Activated T-cell treated with anti-CD3 and anti-CD28 coated beads, Interleukin-2, amount 50 U/mL, for 1 hour (primary cell): ENCODE measurements at regions not wholly inside any gene's neighbourhood (a gene's known extent, or its start where the extent isn't known, plus 50 kb on each side); places are given as distances from the start of the nearest gene placed in this dataset.

Source experiments
- DNase-seq: peaks from one replicate; pipeline ENCODE4 v3.0.0-alpha.2; 2020

DNA sequence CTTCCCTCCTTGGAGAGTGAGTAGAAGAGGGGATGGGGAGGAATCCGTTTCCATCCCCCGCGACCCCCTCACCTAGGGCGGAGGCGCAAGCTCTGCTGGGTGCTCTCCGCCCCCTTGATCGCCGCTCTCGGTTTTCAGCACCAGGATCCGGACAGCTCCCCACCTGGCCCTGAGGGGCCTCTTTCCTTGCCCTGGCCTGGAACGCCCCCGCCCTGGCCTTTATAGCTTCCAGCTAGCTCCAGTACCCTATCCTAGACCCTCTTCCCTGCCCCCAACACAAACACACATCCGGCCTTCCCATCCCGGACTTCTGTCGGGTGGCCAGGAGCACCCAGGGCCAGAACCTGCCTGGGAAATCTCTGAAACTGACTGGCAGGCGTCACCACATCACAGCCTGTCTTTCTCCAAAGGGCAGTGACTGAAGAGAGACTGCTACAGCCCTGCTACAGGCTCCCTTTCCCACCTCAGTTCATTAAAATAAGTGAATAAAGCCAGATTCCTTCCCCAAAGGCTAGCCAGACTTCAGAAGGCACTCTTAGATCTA is 72.3 kb upstream of the LEP start:
- DNase-seq = peak; percentile 21

DNA sequence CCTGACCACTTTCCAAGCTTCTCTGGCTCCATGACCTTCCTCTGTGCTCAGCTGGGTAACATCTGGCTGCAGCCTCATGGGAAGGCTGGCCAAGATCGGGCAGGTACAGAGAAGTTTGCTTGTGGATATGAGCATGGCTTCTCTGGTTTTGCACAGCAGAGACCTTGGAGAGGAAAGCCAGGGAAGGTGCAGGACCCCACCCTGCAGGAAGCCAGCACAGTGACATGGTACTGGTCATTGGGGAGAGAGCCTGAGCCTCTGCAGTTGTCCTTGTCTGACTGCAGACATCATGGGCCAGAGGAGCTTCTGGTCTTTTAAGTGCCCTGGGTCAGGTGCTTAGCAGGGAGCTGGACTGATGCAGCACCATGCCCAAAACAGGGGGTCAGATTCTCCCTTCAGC is 70.6 kb upstream of the LEP start:
- no peak for DNase-seq

DNA sequence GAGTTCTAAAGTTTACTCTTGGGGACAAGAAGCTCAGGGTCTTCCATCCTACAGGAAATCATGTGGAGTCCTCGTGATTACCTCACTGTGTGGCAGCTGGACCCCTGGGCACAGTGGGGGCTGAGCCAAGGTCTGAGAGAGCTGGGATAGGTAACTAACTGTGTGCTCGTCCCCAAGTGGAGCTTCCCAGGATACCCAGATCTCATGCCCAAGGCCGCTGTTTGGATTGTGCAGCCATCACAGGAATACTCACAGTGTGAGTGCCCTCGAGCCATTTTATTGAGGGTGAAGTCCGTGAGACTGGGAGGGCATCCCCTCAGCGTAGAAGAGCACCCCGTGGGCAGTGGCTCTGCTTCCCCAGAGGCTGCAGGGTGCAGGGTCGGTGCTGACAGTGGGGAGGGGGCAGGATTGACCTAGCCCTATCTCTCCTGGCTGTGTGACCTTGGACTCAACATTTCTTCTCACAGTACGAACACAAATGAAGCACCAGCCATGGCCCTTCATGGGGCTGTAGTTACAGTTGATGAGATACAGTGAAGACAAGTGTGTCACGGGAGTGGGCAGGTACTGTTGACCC is 69.6 kb upstream of the LEP start:
- no peak for DNase-seq

DNA sequence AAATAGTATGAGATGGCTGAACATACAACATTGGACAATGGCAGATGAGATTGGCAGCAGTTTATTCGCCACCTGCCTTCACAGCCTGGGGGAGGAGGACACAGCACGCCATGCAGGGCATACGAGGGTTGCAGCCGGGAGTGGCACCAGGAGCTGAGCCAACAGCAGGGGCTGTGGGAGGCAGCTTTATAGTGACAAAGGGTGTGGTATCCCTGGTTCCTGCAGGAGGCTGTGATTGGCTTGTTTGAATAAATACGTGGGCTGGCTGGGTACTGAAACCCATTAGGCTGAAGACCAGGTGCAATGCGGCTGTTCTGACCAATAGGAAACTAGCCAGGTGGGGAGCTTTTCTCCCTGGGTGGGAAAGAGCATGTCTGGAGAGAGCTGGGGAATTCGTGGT is 68.9 kb upstream of the LEP start:
- no peak for DNase-seq

DNA sequence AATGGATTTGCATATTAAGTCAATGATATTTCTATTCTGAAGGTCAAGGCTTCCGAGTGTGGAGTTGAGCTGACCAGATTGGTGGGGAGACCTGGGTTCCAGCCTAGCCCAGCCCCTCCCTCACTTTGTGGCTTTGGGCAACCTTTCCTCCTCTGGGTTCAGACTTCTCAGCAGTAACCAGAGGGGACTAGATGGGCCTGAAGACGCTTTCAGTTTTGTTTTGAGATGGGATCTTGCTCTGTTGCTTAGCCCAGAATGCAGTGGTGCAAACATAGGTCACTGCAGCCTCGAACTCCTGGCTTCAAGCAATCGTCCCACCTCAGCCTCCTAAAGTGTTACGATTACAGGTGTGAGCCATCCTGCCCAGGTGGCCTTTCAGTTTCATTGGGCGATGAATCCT is 68.1 kb upstream of the LEP start:
- DNase-seq = no peak

DNA sequence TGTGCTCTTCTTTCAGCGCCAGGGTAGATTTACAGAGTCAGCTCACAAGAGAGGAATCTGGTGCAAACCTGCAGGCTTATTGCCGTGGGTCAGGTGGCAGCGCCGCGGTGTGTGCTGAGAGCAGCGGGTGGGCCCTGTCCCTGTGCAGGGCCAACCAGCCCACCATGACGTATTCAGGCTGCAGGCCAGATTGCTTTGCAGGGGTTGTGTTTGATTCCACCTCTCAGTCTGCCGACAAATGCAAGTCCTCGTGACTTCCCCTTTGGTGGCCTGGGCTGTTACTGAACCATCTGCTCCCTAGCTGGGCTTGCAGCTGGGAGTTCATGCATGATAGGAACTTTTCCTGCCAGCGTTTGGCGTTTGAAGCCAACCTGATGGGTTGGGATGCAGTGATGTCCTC is 66.7 kb upstream of the LEP start:
- DNase-seq = no peak

DNA sequence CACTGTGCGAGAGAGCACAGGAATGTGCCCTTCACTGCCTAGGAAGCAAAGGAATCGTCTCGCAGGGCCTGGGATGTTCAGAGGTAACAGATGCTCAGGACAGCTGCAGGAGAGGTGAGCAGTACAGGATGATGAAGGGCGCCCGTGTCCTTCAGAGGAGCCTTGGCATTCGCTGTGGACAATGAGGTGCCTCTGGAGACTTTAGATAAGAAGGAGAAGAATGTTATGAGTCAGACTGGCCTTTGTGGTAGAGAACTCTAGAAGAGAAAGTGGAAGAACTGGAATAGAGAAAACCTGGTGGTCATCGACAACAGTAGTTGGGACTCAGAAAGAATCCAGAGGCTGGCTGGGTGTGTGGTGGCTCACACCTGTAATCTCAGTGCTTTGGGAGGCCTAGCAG is 64.4 kb upstream of the LEP start:
- no peak for DNase-seq

DNA sequence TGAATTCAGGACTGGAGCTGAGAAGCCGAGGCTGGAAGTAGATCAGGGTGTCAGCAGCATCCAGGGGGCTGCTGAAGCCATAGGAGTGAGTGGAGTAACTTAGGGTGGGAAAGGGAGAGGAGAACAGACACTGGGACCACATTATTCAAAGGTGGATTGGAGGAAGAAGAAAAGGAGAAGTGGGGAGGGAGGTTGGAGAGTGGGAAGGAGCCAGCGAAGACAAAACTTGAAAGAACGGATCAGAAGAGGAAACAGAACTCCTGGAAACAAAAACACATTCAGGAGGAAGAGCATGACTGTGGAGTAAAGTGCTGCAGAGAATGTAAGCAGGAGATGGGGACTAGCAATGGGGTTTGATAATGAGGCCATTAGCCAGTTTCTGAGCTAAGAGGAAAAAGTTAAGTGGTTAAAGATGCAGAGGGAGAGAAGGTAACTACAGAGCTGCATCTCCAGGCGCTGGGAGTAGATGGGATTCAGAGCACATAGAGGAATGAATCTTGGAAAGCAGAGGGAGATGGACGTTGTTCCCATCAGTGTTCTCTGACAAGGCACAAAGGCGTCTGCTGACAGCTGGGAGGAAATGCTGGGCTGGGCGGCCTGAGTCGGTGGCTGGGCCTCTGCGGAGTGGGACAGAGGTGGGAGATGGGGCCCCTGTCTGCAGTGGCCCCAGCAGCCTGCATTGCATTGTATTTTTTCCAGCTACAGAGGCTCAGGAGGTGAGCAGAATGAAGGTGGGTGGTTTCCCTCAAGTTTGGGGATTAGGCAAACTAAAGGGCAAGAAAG is 63.1 kb upstream of the LEP start:
- DNase-seq = no peak

DNA sequence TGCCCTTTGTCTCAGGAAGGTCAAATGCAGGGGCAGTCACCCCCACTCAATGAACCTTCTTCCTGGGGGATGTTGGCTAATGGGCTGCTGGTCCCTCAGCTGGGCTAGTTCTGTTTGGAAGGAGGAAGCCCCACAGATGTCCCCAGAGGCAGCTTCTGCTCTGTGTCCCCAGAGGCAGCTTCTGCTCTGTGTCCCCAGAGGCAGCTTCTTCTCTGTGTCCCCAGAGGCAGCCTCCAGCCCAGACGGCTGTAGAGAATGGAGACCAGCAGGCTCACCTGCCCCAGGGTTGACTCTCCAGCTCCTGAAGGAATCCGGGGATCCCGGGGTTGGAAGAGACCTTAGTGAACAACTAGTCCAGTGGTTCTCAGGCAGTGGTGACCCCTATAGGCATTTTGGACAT is 62.5 kb upstream of the LEP start:
- no peak for DNase-seq

DNA sequence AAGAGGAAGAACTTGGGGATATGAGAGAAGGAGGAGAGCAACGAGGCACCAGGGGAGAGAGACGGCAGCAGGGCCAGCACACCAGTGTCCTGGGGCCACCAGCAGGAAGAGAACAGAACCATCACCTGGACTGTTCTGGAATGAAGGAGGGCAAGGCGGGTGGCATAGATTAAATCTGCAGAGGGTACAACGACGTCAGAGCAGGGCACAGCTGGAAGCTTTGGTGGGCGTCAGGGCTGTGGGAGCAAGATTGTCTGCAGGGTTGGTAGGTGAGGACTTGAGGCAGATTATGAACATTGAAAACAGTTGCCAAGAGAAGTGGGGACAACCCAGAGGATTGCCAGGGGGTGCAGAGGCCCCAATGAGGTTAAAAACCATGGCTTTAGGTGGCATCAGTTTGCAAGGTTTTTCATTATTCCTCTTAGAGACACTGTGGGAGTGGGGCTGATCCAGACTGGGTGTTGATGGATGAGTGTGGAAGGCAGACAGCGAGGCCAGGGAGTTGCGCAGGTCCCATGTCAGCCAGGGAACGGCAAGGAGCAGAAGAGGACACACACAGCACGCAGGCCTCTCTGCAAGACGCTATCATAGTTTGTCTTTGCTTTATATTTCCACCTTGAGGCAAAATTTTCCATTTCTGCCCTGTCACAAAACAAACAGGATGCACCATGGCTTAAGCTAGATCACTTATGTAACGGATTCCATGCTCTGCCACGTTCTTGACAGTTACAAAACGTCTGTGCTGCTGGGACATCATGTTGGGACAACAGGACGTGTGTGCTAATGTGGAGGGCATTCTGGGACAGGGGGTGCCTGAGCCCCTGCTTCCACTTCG is 52.5 kb upstream of the LEP start:
- DNase-seq = no peak

DNA sequence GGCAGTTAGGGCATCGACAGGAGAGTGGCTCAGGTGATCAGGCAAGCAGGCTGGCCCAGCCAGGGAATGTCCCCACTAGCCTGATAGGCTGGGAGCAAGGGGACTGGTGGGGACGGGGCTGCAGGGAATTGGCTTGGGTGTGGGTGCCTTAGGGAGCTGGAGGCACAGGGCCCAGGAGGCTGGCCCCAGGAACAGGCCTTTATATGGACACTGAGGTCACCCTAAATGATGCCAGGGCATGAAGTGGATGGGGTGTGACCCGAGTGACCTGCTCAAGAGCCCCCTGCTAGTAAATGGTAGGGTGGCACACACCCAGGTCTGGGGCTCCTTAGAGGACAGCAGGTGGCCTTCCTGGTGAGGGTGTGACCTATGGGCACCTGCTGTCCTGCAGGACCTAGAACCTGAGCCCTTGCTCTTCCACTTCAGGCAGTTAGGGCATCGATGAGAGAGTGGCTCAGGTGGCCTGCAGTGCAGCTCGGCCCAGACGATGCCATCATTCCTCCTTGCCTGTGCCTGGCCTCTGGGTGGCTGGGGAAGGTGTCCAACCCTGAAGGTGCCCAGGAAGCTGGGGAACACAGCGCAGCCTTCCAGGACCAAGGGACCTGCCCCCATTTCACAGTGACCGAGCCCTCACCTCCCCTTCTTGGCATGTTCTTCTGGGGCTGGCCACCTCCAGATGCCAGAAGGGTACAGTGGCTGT is 51.7 kb upstream of the LEP start:
- DNase-seq = peak; percentile 8

DNA sequence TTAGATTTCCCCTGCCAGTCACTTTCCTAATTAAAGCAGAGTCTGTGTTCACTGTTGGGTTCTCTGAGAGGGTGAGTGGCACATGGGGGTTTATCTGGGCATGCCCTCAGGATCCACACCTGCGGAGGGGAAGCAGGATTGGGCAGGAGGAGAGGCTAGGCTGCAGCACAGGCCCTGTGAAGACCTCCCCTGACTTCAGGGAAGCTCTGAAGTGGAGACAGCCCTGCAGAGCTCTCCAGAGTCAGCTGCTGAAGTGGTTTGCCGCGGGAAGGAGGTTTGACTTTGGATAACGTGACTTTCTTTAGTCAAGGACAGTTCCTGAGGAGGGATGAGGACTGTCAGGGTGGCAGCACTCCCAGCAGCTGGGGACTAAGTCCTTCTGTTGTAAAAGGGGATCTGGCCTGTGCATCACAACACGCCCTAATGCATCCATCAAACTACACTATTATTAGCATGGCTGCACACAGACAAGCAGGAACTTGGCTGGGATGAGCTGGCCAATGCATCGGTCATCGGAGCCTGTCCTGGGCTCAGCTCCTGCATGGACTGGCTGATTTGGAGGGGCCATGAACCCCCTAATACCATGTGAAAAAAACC is 50.9 kb upstream of the LEP start:
- peak; percentile 2 for DNase-seq

DNA sequence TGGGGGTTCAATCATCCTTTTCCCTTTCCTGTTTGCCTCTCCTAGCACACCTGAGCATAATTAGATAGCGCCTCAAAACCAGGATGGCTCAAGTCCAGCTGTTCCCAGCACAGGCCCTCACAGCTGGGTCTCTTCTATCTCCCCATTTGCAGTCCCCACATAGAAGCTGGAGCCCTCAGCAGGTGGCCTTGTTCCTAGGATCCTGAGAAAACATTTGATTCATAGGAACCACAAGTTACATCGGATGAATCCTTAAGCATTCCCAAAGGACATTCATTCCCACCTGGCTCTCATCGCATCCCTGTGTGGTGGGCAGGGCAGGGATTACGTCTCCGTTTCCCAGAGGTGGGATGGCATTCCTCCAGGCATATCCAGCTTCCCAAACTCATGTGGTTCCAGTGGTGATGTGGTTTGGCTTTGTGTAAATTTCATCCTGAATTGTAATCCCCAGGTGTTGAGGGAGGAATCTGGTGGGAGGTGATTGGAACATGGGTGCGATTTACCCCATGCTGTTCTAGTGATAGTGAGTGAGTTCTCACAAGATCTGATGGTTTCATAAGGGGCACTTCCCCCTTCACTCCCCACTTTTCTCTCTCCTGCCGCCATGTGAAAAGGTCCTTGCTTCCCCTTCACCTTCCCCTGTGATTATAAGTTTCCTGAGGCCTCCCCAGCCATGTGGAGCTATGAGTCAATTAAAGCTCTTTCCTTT is 49.8 kb upstream of the LEP start:
- no peak for DNase-seq
